ENCODE measurements at regions not wholly inside any gene's neighbourhood (a gene's known extent, or its start where the extent isn't known, plus 50 kb on each side); places are given as distances from the start of the nearest gene placed in this dataset.
"Not testable (repeated sequence)": the region's sequence is repeated elsewhere in the genome, so short reads cannot be mapped to it uniquely, and the experiment has no call there.

GRCh38 chr11:34762625-34763024 lies 141.7 kb downstream of the EHF start:
- TF ChIP-seq POLR2A, CTCF (IDR thresholded peaks at IDR 0.05): not testable (repeated sequence)
